Amniotic epithelial cell (primary cell): ENCODE measurements at regions not wholly inside any gene's neighbourhood (a gene's known extent, or its start where the extent isn't known, plus 50 kb on each side); places are given as distances from the start of the nearest gene placed in this dataset.

Experiments used
- DNase-seq: peaks from one replicate; pipeline ENCODE4 v3.0.0-alpha.2; 2010; ENCODE audit warnings: low read depth

- DNase-seq, result peak; percentile 36
Measured at GRCh38 chr5:15261269-15261995, 238.5 kb upstream of the FBXL7 start.

GRCh38 chr5:15260356-15261268 is 239.4 kb upstream of the FBXL7 start:
- no peak for DNase-seq

DNA sequence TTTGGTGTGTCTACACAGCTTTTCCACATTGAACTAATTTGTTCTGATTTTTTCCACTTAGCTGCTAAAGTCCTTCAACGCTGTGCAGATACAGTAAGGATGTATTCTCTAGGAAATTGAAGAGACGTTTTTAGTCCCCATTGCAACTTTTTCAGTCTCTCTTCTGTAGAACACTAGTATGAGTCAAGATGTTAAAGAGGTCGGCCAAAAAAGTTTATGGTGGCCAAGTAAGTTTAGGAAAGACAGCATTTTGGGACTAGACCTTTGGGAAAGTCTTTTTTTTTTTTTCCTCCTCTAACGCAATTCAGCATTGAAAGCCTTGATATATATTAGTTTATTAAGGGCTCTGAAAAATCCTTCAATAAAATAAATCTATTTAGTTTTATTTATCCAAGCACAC is 243.5 kb upstream of the FBXL7 start:
- no peak for DNase-seq

DNA sequence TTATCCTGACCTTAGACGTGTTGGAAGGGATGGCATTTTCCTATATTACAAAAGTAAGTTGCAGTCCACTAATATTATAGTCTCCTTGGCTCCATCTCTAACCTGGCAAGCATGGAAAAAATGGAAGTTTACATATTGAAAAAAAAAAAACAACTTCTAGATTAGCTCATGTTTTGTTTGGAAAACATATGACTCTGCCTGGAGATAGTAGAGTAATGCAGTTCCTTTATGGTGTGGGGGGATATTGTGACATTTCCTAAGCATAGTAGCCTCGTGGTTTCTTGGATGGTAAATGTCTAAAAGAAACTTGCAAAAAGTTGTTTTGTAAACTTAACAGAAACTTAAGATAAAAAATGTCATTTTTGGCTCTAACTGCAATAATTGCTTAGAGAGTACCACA is 244.4 kb upstream of the FBXL7 start:
- no peak for DNase-seq

DNA sequence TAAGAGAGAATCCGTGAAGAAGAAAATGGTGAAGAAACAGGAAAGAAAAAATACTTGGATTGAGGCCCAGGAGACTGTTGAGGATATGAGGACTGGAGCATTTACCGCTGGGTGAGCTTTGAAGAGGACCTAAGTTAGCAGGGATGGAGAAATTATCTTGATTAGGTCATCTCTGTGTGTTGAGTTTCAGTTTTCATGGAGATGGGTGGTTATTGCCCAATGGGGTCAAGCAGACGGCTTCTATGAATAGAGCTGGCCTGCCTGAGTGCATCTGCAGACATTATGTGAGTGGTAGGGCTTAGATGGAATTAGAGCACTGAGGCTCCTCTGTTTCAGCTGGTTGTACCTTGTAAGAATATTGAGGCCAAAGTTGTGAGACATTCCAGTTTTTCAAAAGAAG is 245.4 kb upstream of the FBXL7 start:
- DNase-seq, result peak; percentile 76

DNA sequence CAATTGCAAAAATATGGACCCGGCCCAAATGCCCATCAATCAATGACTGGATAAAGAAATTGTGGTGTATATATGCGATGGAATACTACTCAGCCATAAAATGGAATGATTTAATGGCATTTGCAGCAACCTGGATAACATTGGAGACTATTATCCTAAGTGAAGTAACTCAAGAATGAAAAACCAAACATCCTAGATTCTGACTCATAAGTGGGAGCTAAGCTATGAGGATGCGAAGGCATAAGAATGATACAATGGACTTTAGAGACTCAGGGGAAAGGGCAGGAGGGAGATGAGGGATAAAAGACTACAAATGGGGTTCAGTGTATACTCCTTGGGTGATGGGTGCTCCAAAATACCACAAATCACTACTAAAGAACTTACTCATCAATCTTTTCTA is 247.6 kb upstream of the FBXL7 start:
- no peak for DNase-seq

GRCh38 chr5:15249152-15249551 is 250.8 kb upstream of the FBXL7 start:
- peak; percentile 88 for DNase-seq

DNA sequence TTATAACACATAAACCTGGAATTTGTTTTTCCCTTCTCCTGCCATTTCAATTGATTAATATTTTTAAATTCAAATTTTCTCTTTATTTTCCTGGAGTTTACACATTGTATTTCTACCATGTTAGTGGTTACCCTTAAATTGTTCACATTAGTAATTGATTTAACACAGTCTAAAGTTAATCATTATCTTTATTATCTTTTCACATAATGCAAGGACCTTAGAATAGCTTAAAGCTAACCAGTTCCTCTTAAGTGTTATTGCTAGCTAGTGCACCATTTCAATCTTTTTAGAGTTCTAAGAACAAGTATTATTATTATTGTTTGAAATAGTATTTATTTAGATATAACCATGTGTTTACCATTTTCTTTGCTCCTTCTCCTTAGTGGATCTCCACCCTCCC is 251.2 kb upstream of the FBXL7 start:
- DNase-seq, result no peak

DNA sequence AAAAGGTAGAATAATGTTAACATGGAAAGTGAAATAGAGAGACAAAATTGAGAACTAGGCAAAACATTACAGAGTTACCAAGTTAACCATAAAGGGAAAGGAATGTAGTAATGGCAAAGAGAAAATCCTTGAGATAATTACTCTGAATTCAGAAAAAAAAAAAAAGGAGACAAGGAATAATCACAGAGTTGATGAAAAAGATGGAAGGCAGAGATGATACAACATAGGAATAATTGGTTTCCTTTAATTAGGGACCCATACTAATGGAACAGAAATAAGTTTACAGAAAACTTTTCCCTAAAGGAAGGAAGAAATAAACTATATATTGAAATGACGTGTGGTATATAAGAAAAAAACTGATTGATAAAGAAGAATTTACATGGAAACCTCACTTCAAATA is 254.1 kb upstream of the FBXL7 start:
- DNase-seq, result no peak

GRCh38 chr5:15243301-15244020 is 256.5 kb upstream of the FBXL7 start:
- no peak for DNase-seq

GRCh38 chr5:15241216-15241821 is 258.7 kb upstream of the FBXL7 start:
- DNase-seq, result no peak

GRCh38 chr5:15238006-15238405 is 262.0 kb upstream of the FBXL7 start:
- DNase-seq, result no peak

DNA sequence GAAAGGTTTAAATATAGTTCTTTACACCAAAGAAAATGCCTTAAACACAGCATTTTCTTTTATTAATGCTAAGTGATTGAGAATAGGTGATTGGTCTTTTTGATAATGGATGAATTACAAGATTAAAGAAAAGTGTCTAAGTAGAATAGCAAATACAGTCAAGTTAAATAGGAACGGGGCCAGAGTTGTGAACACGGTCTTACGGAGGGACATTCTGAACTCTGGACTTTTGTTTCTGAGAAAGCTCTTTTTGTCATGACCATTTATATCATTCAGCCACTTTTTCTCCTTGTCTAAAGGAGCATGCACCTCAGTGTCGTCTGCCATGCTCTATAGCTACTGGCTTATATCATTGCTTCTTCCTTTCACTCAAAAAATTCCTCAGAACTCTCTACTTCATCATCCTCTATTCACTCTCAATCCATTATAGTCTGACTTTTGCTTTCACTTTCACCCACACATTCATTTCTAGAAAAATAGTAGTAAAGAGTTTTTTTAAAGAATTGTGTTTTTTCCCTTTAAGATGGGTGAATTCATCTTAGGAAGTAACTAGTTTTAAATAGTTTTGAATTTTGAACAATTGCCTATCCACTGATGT is 263.0 kb upstream of the FBXL7 start:
- no peak for DNase-seq

- DNase-seq, result no peak
Measured at GRCh38 chr5:15234911-15235310, 265.1 kb upstream of the FBXL7 start.

DNA sequence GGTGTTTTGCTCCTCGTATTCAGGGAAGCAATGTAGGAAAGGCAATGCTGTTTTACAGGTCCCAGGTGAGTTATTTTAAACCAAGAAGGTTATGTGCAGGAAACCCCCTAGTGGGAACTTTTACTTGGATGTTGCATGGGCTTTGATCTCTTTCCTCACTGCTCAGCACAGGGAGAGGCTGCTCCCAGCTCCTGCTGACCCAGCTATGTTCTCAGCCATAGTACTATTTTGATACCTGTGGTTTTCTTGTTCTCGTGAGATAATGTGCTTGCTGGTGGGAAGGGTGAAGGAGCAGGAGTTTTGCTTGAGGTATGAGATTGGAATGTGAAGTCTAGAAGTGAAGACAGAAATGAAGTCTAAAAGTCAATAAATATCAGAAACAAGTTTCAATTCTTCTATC is 265.6 kb upstream of the FBXL7 start:
- no peak for DNase-seq

GRCh38 chr5:15233566-15233965 is 266.4 kb upstream of the FBXL7 start:
- DNase-seq, result no peak

- peak; percentile 36 for DNase-seq
Measured at GRCh38 chr5:15222156-15222555, 277.8 kb upstream of the FBXL7 start.

- DNase-seq, result no peak
Measured at GRCh38 chr5:15220642-15221173, 279.3 kb upstream of the FBXL7 start.

- no peak for DNase-seq
Measured at GRCh38 chr5:15215056-15215455, 284.9 kb upstream of the FBXL7 start.

DNA sequence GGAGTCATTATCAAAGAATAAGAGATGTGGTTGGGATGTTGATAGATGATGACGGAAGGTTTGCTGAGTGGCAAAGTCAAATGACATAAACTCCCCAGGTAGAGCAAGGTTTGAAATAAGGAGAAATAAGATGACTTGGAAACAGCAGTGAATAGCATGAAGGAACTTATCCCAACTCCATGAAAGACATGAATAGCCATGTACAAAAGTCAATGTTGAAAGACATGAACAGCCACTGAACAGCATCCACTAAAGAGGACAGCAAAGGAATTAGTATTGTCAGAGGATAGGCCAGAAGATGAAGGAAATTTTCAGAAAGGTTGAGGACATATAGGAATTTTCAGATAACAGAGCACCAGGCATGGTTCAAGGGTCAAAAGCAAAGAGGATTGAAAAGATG is 286.0 kb upstream of the FBXL7 start:
- DNase-seq, result no peak

- DNase-seq, result peak; percentile 20
Measured at GRCh38 chr5:15209053-15209762, 290.8 kb upstream of the FBXL7 start.
